ENCODE measurements at regions not wholly inside any gene's neighbourhood (a gene's known extent, or its start where the extent isn't known, plus 50 kb on each side); places are given as distances from the start of the nearest gene placed in this dataset.

DNA sequence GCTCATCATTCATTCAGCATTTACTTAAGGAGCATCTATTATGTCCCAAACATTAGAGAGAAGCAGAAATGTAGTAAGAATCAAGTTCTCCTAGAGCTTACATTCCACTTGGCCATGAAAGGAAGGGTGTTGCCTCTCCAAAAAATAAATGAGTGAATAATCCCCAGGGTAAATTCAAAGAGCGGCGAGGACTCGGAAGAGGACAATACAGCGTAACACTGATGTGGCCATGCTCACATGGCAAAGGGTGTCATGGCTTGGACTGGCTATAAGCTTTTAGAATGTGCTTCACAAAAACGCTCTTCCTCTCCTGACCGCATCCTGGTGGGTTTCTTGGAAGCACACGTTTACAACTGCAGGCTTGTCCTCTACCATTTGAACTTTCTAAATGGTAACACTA lies 290.2 kb downstream of the IRS2 start:
- H3K36me3 Mint-ChIP-seq, result no peaks in the 10 kb centered on the region
- no peak overlapping the region for H3K4me3 Mint-ChIP-seq
- Histone ChIP-seq H3K4me1 (ENCODE audit: insufficient read depth, low read length) (no peaks in the 10 kb centered on the region), H3K27ac (ENCODE audit: low read depth, low read length) (no peak overlapping the region), H3K36me3 (ENCODE audit: insufficient read depth, low read length) (no peaks in the 10 kb centered on the region), H3K9me3 (ENCODE audit: control insufficient read depth in 1 of 2, low read length in 2 of 2) (no peaks in the 10 kb centered on the region), H3K4me3 (ENCODE audit: low read length in 2 of 2) (no peak overlapping the region), H3K27me3 (ENCODE audit: insufficient read depth, low read length) (no peaks in the 10 kb centered on the region)
- POLR2A ChIA-PET (ENCODE audit: partially characterized antibody), result no interaction called here
- intact Hi-C loops (cut with micrococcal nuclease), result no loop called here
- H3K27ac Mint-ChIP-seq, result no peak overlapping the region
- DNase-seq, result no peak
- H3K4me1 Mint-ChIP-seq, result peaks cover 0 to 1% (median 0%) of the 10 kb centered on the region in 4 donors
- CTCF ChIA-PET (ENCODE audit: partially characterized antibody), result no interaction called here
- peaks cover 2% of the 10 kb centered on the region in 2 donors for H3K27me3 Mint-ChIP-seq
- H3K9me3 Mint-ChIP-seq, result no peaks in the 10 kb centered on the region

- H3K4me1 Mint-ChIP-seq, result no peaks in the 10 kb centered on the region
- H3K27me3 Mint-ChIP-seq, result peaks cover 0 to 2% of the 10 kb centered on the region in 2 donors
- POLR2A ChIA-PET (ENCODE audit: partially characterized antibody), result no interaction called here
- Histone ChIP-seq H3K4me1 (ENCODE audit: insufficient read depth, low read length) (no peaks in the 10 kb centered on the region), H3K27me3 (ENCODE audit: insufficient read depth, low read length) (no peaks in the 10 kb centered on the region), H3K27ac (ENCODE audit: low read depth, low read length) (no peak overlapping the region), H3K4me3 (ENCODE audit: low read length in 2 of 2) (no peak overlapping the region), H3K36me3 (ENCODE audit: insufficient read depth, low read length) (no peaks in the 10 kb centered on the region), H3K9me3 (ENCODE audit: control insufficient read depth in 1 of 2, low read length in 2 of 2) (no peaks in the 10 kb centered on the region)
- no peak for DNase-seq
- no peak overlapping the region for H3K27ac Mint-ChIP-seq
- intact Hi-C loops (cut with micrococcal nuclease), result no loop called here
- CTCF ChIA-PET (ENCODE audit: partially characterized antibody), result no interaction called here
- no peaks in the 10 kb centered on the region for H3K9me3 Mint-ChIP-seq
- no peaks in the 10 kb centered on the region for H3K36me3 Mint-ChIP-seq
- H3K4me3 Mint-ChIP-seq, result no peak overlapping the region
Measured at GRCh38 chr13:109494925-109495369, 291.4 kb downstream of the IRS2 start.

DNA sequence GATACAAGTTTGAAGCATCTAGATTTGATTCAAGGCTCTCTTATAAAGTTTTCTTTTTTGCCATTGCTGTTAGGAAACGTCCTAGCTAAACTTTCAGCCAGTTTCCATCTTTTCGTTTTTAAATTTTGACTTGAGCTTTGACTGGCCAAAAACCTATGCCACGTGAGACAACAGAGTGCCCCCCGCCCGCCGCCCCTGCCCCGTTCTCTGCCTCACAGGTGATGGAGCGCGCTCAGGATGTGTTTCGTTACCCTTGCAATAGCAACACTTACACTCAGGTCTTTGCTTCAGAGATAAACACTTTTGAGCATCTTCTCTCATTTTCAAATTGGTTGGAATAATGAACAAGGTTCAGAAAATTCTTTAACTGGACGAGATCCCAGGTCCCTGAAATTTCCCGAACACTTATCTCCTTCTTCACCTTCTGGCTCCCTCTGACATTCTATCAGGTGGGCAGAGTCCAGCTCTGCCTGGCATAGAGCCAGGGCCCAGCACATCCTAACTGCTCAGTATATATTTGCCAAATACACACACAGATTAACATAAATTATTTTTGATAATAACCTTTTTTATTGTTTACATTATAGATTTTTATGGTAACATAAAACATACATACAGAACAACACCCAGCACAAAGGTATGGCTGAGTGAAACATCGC lies 301.1 kb downstream of the IRS2 start:
- POLR2A ChIA-PET (ENCODE audit: partially characterized antibody), result no interaction called here
- H3K4me1 Mint-ChIP-seq, result peaks cover 0 to 3% (median 0%) of the 10 kb centered on the region in 4 donors
- Histone ChIP-seq H3K27me3 (ENCODE audit: insufficient read depth, low read length) (no peaks in the 10 kb centered on the region), H3K4me3 (ENCODE audit: low read length in 2 of 2) (no peak overlapping the region), H3K4me1 (ENCODE audit: insufficient read depth, low read length) (no peaks in the 10 kb centered on the region), H3K9me3 (ENCODE audit: control insufficient read depth in 1 of 2, low read length in 2 of 2) (no peaks in the 10 kb centered on the region), H3K27ac (ENCODE audit: low read depth, low read length) (no peak overlapping the region), H3K36me3 (ENCODE audit: insufficient read depth, low read length) (no peaks in the 10 kb centered on the region)
- CTCF ChIA-PET (ENCODE audit: partially characterized antibody), result no interaction called here
- intact Hi-C loops (cut with micrococcal nuclease), result loop anchor here (10.0 kb wide), 1 partner anchor 60 kb away; no protein-coding TSS in a partner anchor
- DNase-seq, result no peak
- peaks cover 0 to 4% of the 10 kb centered on the region in 2 donors for H3K27me3 Mint-ChIP-seq
- H3K4me3 Mint-ChIP-seq, result no peak overlapping the region
- peaks cover 0 to 2% (median 0%) of the 10 kb centered on the region in 8 donors for H3K9me3 Mint-ChIP-seq
- H3K36me3 Mint-ChIP-seq, result no peaks in the 10 kb centered on the region
- no peak overlapping the region for H3K27ac Mint-ChIP-seq

DNA sequence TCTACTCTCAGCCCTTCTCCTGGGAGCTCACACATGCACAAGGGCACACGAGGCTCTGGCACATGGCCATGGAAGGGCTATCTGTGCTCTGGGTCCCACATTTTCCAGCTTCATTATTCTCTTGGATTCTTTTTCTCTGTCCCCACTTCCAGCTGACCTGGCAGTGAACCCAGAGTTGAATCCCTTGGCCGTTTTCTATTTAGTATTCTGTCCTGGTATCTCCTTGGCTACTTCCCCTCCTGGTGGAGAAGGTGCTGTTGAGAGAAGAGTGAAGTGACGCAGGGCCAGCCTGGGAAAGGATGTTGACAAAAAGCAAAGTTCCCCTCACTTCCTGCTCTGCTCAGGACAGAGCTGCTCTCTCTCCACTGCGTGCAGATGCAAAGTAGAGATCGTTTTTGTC lies 303.1 kb downstream of the IRS2 start:
- H3K27ac ChIP-seq (ENCODE audit: low read depth, low read length), result no peak overlapping the region
- H3K27ac Mint-ChIP-seq, result no peak overlapping the region
- H3K4me3 ChIP-seq (ENCODE audit: low read length in 2 of 2), result no peak overlapping the region
- peaks cover 0 to 2% (median 0%) of the 10 kb centered on the region in 8 donors for H3K9me3 Mint-ChIP-seq
- no peaks in the 10 kb centered on the region for H3K4me1 ChIP-seq (ENCODE audit: insufficient read depth, low read length)
- DNase-seq, result no peak
- no peaks in the 10 kb centered on the region for H3K36me3 Mint-ChIP-seq
- H3K36me3 ChIP-seq (ENCODE audit: insufficient read depth, low read length), result no peaks in the 10 kb centered on the region
- H3K27me3 ChIP-seq (ENCODE audit: insufficient read depth, low read length), result no peaks in the 10 kb centered on the region
- H3K9me3 ChIP-seq (ENCODE audit: control insufficient read depth in 1 of 2, low read length in 2 of 2), result no peaks in the 10 kb centered on the region
- H3K4me1 Mint-ChIP-seq, result peaks cover 0 to 3% (median 0%) of the 10 kb centered on the region in 4 donors
- POLR2A ChIA-PET (ENCODE audit: partially characterized antibody), result no interaction called here
- H3K27me3 Mint-ChIP-seq, result peaks cover 2% of the 10 kb centered on the region in 2 donors
- CTCF ChIA-PET (ENCODE audit: partially characterized antibody), result no interaction called here
- peak overlapping the region in 1 of 8 donors; percentile 6 for H3K4me3 Mint-ChIP-seq
- intact Hi-C loops (cut with micrococcal nuclease), result loop anchor here (10.0 kb wide), 1 partner anchor 58 kb away; no protein-coding TSS in a partner anchor

DNA sequence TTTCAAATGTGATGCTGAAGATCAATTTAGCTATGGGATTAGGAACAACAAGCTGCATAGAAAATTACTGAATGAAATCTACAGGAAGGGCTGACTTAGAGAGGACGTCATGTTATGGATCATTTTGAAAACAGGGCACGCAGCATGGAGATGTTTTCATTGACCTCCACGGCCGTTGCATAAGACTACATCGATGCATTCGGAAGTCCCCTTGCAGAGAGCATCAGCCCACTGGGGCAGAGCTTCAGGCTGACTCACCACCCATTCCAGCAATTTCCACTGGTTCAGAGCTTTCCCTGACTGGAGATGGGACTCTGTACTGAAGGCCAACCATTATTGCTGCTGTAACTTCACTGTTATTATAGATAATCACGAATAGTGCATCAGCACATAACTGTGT lies 305.3 kb downstream of the IRS2 start:
- intact Hi-C loops (cut with micrococcal nuclease), result loop anchor here (10.0 kb wide), 1 partner anchor 56 kb away; no protein-coding TSS in a partner anchor
- Mint-ChIP-seq H3K9me3 (peaks cover 0 to 2% (median 0%) of the 10 kb centered on the region in 8 donors), H3K4me1 (peaks cover 0 to 3% (median 0%) of the 10 kb centered on the region in 4 donors), H3K27ac (no peak overlapping the region), H3K36me3 (no peaks in the 10 kb centered on the region), H3K27me3 (peaks cover 0 to 5% of the 10 kb centered on the region in 2 donors), H3K4me3 (no peak overlapping the region)
- Histone ChIP-seq H3K4me1 (ENCODE audit: insufficient read depth, low read length) (no peaks in the 10 kb centered on the region), H3K36me3 (ENCODE audit: insufficient read depth, low read length) (no peaks in the 10 kb centered on the region), H3K27me3 (ENCODE audit: insufficient read depth, low read length) (no peaks in the 10 kb centered on the region), H3K9me3 (ENCODE audit: control insufficient read depth in 1 of 2, low read length in 2 of 2) (no peaks in the 10 kb centered on the region), H3K27ac (ENCODE audit: low read depth, low read length) (no peak overlapping the region), H3K4me3 (ENCODE audit: low read length in 2 of 2) (no peak overlapping the region)
- no peak for DNase-seq
- POLR2A ChIA-PET (ENCODE audit: partially characterized antibody), result no interaction called here
- CTCF ChIA-PET (ENCODE audit: partially characterized antibody), result no interaction called here

DNA sequence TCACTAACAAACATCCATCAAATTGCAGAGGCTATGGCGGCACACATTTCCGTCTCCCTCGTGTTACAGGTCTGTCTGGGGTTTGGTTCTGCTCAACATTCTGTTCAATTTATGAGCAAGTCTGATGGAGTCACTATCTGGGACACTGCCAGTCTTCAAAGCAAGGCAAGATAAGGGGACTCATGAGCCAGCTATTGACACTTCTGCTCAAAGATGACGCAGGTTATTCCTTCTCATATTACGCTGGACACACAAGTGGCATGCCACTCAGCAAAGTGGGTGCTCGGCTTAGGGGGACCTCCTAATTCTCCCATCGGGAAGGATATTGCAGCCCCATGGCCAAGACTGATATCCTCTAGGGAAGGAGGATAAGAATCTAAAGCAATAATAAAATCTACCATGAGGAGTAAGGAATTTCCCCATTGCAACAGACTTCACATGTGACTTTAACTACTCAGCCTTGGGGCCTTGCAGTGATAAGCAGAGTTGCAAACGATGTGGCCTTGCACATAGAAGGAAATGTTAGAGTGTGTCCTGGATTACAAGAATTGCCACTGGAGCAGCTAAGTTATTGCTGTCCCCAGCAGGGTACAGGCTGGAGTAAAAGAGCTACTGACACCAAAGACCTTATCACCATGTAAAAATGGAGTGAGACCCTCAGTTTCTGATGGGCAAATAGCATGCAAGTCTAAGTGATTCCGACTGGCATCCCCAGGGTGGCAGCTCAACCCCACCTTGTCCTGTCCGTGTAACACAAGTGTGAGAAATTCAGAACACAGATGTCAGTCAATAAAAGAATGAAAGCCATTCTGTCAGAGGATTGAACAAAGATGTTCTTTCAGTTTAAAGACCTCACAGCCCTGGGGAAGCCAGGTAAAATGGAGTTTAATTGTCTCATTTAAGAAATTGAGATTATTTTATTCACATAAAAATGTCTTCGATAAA lies 306.1 kb downstream of the IRS2 start:
- intact Hi-C loops (cut with micrococcal nuclease), result loop anchor here (10.0 kb wide), 1 partner anchor 55 kb away; no protein-coding TSS in a partner anchor
- H3K27ac Mint-ChIP-seq, result no peak overlapping the region
- no peaks in the 10 kb centered on the region for H3K36me3 Mint-ChIP-seq
- no peak for DNase-seq
- no peak overlapping the region for H3K4me3 ChIP-seq (ENCODE audit: low read length in 2 of 2)
- ChIA-PET POLR2A (ENCODE audit: partially characterized antibody) (no interaction called here), CTCF (ENCODE audit: partially characterized antibody) (no interaction called here)
- peaks cover 0 to 5% of the 10 kb centered on the region in 2 donors for H3K27me3 Mint-ChIP-seq
- no peaks in the 10 kb centered on the region for H3K27me3 ChIP-seq (ENCODE audit: insufficient read depth, low read length)
- no peaks in the 10 kb centered on the region for H3K36me3 ChIP-seq (ENCODE audit: insufficient read depth, low read length)
- H3K4me1 ChIP-seq (ENCODE audit: insufficient read depth, low read length), result no peaks in the 10 kb centered on the region
- no peak overlapping the region for H3K27ac ChIP-seq (ENCODE audit: low read depth, low read length)
- H3K9me3 ChIP-seq (ENCODE audit: control insufficient read depth in 1 of 2, low read length in 2 of 2), result no peaks in the 10 kb centered on the region
- H3K4me1 Mint-ChIP-seq, result peaks cover 0 to 1% (median 0%) of the 10 kb centered on the region in 4 donors
- H3K4me3 Mint-ChIP-seq, result no peak overlapping the region
- H3K9me3 Mint-ChIP-seq, result peaks cover 0 to 2% (median 0%) of the 10 kb centered on the region in 8 donors

DNA sequence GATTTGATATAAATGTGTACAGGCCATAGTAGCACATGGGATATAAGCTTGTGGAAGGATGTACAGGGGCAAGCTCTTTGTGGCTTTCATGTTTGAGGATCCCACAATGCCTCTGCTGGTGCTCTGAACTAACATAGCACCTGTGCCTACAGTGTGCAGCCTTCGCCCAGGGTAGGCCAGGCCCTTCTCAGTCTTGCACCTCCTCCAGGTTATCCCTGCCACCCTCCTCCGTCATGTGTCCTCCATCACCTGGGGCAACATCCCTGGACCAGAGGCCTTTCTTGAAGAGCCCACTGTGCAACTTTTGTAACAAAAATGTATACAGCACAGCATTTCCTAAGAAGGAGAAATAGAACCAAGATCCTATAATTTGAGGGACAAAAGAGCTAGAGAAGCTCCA lies 306.8 kb downstream of the IRS2 start:
- Histone ChIP-seq H3K27ac (ENCODE audit: low read depth, low read length) (no peak overlapping the region), H3K4me3 (ENCODE audit: low read length in 2 of 2) (no peak overlapping the region), H3K27me3 (ENCODE audit: insufficient read depth, low read length) (no peaks in the 10 kb centered on the region), H3K4me1 (ENCODE audit: insufficient read depth, low read length) (no peaks in the 10 kb centered on the region), H3K9me3 (ENCODE audit: control insufficient read depth in 1 of 2, low read length in 2 of 2) (no peaks in the 10 kb centered on the region), H3K36me3 (ENCODE audit: insufficient read depth, low read length) (no peaks in the 10 kb centered on the region)
- ChIA-PET CTCF (ENCODE audit: partially characterized antibody) (no interaction called here), POLR2A (ENCODE audit: partially characterized antibody) (no interaction called here)
- peaks cover 0 to 2% (median 0%) of the 10 kb centered on the region in 8 donors for H3K9me3 Mint-ChIP-seq
- H3K36me3 Mint-ChIP-seq, result no peaks in the 10 kb centered on the region
- H3K4me1 Mint-ChIP-seq, result no peaks in the 10 kb centered on the region
- no peak overlapping the region for H3K27ac Mint-ChIP-seq
- peaks cover 0 to 5% of the 10 kb centered on the region in 2 donors for H3K27me3 Mint-ChIP-seq
- intact Hi-C loops (cut with micrococcal nuclease), result no loop called here
- H3K4me3 Mint-ChIP-seq, result no peak overlapping the region
- no peak for DNase-seq

All from CD4-positive, alpha-beta memory T cell (primary cell).